DMS53 (cell line): ENCODE measurements at regions not wholly inside any gene's neighbourhood (a gene's known extent, or its start where the extent isn't known, plus 50 kb on each side); places are given as distances from the start of the nearest gene placed in this dataset.

Experiments
- DNase-seq: peaks from one replicate; lab custom pipeline; 2025; lab: John Stamatoyannopoulos, UW

DNA sequence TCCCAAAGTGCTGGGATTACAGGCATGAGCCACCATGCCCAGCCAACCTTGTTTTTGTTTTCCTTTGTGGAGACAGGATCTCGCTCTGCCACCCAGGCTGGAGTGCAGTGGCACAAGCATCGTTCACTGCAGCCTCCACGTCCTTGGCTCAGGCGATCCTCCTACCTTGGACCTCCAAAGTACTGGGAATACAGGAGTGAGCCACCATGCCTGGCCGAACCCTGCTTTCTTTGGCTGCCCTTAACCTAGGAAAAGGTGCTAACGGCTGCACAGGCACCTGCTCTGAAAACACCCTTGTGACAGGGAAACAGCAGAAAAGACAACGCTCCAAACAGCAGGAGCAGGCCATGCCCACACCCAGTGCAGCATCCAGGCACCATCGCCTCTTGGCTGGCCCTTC lies 71.9 kb downstream of the OAT start:
- no peak for DNase-seq

DNA sequence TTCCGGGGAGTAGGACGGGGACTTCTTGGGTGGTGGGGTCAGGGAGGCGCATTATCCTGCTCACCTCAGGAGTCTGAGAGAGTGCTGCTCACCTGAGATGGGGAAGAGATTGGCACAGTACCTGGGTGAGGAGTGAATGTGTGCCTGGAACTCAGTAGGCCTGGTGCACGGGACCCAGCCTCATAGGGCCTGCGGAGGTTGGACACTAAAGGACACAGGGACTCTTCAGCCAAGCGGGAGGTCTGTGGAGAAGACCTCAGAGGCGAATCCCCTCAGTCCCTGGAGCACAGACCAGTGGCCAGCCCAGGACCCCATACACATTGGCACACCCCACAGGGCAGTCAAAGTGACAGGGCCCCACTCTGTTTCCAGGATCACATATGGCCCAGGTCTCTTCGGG lies 73.2 kb downstream of the OAT start:
- DNase-seq, result no peak

DNA sequence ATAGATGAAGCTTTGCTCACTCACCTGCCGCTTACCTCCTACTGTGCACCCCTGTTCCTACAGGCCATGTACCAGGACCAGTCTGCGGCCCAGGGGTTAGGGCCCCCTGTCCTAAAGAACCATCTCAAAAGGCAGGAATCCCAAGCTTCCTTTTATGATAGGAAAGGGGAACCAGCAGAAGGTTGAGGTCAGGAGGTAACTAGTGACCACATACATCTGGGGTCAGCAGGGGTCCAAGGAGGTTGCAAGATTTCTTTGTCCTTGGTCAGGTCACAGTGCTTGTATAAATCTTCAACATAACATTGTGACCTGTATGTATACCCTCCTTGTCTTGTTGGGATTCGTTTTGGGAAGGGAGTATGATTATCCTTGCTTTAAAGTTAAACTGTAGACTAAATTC lies 73.8 kb downstream of the OAT start:
- no peak for DNase-seq

- DNase-seq, result no peak
Observed at GRCh38 chr10:124344266-124344590, 74.5 kb downstream of the OAT start.

- DNase-seq, result no peak
Observed at GRCh38 chr10:124343351-124344265, 75.1 kb downstream of the OAT start.

GRCh38 chr10:124342821-124343170 lies 75.9 kb downstream of the OAT start:
- no peak for DNase-seq

DNA sequence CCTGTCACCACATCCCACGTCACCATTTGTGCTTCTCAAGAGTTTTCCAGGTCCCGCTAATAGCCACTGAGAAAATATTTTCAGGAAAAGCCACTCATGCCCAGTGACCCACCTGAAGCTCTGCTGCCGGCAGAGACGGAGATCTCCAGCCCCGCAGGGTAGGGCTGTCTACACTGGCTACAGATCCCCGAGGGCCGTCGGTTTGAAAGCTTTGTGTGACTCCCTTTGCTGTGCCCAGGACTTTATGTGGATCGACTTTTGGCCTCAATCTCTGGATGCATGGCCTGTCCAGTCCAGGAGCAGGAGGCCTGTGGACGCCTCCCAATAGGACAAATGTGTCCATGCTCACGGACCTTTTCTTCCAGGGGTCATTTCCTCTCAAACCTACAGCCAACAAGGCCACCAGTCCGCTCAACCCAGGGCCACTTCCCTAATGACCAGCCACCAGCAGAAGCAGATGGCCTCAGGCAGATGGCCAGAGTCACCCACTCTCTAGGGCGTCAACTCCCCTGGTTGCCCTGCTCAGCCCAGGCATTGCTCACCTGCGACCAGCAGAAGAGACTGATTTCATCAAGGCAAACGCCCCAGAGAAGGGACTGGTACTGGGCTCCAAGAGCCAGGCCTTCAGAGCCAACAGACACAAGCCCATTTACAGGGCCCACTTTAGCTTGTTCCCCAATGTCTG lies 76.4 kb downstream of the OAT start:
- no peak for DNase-seq

DNA sequence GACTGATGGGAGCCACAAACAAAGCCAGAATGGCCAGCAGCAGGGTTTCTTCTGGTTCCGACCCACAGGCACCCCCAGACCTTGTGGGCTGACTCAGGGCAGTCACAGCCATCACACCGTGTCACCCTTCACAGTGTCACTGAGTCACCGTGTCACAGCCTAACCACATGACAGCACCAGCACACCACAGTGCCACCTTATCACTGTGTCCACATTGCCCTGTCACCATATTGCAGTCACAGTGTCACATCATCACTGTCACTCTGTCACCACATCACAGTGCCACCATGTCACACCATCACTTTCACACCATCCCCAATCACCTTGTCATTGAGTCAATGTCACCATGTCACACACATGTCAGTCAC lies 77.0 kb downstream of the OAT start:
- DNase-seq, result no peak

- peak; percentile 30 for DNase-seq
Observed at GRCh38 chr10:124340033-124340760, 78.5 kb downstream of the OAT start.

DNA sequence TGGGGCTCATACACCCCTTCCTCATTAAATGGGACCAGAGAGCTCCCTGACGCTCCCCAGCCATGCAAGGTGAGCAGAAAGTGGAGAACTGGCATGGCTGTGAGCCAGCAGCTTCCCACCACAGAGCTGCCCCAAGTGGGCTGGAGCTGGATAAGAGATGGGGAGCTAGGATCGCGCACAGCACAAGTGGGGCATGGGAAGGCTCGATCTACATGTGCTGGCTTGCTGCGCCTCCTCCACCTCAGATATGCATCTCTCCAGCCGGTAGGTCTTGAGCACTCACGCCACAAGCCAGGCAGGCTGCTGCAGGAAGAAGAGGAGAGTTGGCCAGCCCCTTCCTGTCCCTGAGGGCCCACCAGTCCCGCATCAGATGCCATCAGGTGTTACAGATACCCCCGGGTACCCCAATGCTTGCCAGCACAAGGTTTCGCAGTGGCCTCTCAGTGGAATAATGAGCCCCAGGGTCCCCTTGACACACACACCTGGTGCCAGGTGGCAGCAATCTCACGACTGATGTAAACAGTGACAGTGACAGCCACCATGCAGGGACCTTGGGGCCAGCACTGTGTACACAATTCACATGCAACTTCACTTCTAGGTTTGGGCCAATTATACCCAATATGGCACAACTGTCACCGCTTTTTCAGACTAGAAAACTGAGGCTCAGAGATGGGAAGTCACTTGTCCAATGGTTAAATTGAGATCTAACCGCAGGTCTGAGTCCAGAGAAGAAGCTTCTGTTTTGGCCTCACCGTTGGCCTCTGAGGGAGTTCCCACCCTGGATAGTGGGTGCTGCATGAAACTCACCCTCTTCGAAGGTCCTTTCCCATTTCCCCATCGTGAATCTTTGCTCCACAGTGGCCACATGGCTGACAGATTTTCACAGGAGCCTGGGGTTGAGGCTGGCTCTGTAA lies 79.3 kb downstream of the OAT start:
- DNase-seq, result peak; percentile 34

- peak; percentile 21 for DNase-seq
Observed at GRCh38 chr10:124338276-124338925, 80.3 kb downstream of the OAT start.

- no peak for DNase-seq
Observed at GRCh38 chr10:124336186-124336585, 82.5 kb downstream of the OAT start.

GRCh38 chr10:124333931-124334330 lies 84.8 kb downstream of the OAT start:
- no peak for DNase-seq

- DNase-seq, result no peak
Observed at GRCh38 chr10:124332426-124332825, 86.3 kb downstream of the OAT start.

DNA sequence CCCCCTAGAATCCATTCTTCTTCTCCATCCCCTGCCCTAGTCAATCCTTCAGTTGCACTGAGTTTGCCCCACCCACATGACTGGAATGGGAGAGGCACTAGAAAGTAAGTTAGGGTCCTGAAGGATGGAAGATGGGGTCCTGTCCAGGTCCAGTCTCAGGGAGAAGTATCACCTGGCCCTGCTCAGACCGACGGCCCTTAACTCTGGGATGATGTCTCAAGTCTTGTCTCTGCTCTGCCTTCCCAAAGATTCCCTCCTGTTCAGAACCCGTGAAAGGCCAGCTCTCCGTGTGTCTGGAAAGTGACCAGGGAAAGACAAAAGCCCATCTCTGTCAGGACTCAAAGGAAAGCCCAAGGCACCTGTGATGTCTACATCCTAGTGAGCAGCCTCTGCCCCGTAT lies 88.8 kb downstream of the OAT start:
- DNase-seq, result no peak

DNA sequence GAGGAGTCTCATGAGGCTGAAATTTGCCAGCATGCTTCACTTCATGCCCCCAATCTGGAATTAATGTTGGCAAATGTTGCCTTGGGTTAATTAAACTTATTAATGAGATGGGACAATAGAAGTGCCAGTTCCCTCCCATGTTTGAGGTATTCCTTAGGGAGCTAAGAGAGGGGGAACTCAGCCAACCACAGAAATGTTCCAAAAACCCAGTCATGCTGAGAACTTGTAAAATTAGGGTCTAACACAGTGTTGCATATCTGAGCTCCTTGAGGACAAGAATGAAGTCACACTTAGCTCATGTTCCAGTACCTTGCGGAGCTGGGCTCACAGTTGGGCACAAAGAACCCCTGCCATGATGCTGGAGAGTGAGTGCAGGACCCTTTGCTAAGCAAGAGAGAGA lies 89.4 kb downstream of the OAT start:
- no peak for DNase-seq

DNA sequence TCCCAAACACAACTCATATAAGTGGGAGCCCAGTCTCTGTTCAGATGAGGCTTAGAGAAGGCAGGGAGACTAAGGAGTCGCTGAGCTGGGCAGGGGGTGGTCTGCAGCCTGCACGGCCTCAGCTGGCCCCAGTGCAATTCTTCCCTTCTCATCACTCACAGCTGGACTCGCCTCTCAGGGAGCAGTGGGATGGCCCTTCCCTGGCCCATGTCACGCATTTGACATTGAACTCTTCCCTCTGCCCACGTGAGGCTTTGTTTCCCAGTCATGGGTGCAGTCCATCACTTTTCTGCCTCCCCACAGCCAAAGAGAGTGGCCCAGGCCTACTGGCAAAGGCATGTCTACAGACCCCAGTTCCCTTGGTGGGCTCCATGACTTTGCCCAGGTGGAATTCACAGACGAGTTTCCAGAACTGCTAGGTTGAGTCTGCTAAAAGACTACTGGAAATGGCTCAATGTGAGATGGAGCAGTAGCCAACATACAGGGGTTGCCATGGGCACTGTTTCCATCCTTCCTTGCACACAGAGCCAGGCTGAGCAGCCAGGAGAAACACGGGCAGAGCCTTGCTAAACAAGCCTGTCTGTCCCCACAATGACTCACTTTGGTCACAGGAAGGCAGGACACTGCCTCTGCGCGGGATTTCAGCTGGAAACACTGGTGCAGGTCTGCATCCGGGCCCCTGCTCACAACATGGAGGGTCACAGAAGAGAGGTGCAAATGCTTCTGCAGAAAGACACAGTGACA lies 90.1 kb downstream of the OAT start:
- peak; percentile 7 for DNase-seq

DNA sequence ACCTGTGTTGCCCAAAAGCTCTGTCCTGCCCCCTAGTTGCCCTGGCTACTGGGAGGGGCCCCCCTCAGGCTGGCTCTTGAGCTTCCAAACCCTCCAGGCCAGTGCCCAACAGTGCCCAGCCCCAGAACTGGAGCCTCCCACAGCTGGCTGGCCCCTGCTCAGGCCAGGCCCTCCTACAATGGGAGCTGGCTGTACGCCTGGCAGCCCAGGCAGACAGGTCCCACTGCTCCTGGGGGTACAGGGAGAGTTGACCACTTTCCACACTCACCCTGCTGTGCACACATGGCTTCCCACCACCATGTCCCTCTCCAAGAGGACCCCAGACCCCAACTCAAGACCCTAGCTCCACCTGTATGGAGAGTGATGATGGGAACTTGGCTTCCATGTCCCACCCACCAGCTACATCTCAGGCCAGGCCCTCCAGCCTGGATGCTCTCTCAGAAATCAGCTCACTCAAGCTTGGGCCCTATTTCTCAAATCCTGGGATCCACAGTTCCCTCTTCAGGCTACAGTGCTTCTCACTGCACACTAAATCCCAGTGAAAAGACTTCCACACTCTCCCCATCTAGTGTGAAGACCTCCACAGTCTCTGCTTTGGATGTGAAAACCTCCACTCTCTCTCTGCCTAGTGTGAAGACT lies 92.6 kb downstream of the OAT start:
- DNase-seq, result no peak

DNA sequence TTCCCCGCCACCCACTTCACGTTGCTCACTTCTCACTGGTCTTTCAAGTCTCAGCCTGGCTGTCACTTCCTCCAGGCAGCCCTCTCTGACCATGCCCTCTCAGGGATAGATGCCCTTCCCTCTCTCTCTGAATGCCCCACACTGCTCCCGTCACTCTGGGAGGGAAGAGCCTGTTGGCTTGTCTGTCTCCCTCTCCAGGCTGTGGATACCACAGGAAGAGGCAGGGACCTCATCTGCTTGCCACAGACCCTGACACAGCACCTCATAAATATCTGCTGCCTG lies 93.1 kb downstream of the OAT start:
- DNase-seq, result no peak

- DNase-seq, result no peak
Observed at GRCh38 chr10:124324856-124325632, 93.7 kb downstream of the OAT start.
